ENCODE measurements at regions not wholly inside any gene's neighbourhood (a gene's known extent, or its start where the extent isn't known, plus 50 kb on each side); places are given as distances from the start of the nearest gene placed in this dataset.
"Not testable (repeated sequence)": the region's sequence is repeated elsewhere in the genome, so short reads cannot be mapped to it uniquely, and the experiment has no call there.

DNA sequence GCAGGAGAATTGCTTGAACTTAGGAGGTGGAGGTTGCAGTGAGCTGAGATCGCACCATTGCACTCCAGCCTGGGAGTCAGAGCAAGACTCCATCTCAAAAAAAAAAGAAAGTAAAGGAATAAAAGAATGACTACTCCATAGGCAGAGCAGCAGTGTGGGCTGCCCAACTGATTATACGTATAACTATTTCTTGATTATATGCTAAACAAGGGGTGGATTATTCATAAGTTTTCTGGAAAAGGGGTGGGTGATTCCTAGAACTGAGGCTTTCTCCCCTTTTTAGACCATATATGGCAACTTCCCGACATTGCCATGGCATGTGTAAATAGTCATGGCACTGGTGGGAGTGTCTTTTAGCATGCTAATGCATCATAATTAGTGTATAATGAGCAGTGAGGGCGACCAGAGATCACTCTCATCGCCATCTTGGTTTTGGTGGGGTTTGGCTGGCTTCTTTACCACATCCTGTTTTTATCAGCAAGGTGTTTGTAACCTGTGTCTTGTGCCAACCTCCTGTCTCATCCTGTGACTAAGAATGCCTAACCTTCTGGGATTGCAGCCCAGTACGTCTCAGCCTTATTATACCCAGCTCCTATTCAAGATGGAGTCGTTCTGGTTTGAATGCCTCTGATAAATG, 72.3 kb upstream of the BCL2L14 start:
- TF ChIP-seq, protein P1, sequence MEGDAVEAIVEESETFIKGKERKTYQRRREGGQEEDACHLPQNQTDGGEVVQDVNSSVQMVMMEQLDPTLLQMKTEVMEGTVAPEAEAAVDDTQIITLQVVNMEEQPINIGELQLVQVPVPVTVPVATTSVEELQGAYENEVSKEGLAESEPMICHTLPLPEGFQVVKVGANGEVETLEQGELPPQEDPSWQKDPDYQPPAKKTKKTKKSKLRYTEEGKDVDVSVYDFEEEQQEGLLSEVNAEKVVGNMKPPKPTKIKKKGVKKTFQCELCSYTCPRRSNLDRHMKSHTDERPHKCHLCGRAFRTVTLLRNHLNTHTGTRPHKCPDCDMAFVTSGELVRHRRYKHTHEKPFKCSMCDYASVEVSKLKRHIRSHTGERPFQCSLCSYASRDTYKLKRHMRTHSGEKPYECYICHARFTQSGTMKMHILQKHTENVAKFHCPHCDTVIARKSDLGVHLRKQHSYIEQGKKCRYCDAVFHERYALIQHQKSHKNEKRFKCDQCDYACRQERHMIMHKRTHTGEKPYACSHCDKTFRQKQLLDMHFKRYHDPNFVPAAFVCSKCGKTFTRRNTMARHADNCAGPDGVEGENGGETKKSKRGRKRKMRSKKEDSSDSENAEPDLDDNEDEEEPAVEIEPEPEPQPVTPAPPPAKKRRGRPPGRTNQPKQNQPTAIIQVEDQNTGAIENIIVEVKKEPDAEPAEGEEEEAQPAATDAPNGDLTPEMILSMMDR (IDR thresholded peaks at IDR 0.05), result not testable (repeated sequence)
- not testable (repeated sequence) for TF ChIP-seq EP300, POLR2AphosphoS5, POLR2A (IDR thresholded peaks at IDR 0.05)

Measured in stomach (tissue), 4 donors.